ENCODE measurements at regions not wholly inside any gene's neighbourhood (a gene's known extent, or its start where the extent isn't known, plus 50 kb on each side); places are given as distances from the start of the nearest gene placed in this dataset.

- FAIRE-seq: no peak
- no peak for DNase-seq
- H3K4me3 ChIP-seq (ENCODE audit: low read length in 3 of 3): no peak overlapping the region
- H3K36me3 ChIP-seq (ENCODE audit: control insufficient read depth in 2 of 3, insufficient read depth in 3 of 3, low read length in 3 of 3): no peaks in the 10 kb centered on the region
- H3K9ac ChIP-seq (ENCODE audit: low read length in 3 of 3): no peak overlapping the region
- H3K9me3 ChIP-seq (ENCODE audit: control insufficient read depth in 2 of 3, insufficient read depth in 1 of 3, low read length in 3 of 3): peaks cover 0 to 5% (median 4%) of the 10 kb centered on the region in 3 donors
- intact Hi-C loops (cut with DNase I): no loop called here
- no peaks in the 10 kb centered on the region for H3K27me3 ChIP-seq (ENCODE audit: control insufficient read depth, insufficient read depth, low read length)
- TF ChIP-seq, protein P1, sequence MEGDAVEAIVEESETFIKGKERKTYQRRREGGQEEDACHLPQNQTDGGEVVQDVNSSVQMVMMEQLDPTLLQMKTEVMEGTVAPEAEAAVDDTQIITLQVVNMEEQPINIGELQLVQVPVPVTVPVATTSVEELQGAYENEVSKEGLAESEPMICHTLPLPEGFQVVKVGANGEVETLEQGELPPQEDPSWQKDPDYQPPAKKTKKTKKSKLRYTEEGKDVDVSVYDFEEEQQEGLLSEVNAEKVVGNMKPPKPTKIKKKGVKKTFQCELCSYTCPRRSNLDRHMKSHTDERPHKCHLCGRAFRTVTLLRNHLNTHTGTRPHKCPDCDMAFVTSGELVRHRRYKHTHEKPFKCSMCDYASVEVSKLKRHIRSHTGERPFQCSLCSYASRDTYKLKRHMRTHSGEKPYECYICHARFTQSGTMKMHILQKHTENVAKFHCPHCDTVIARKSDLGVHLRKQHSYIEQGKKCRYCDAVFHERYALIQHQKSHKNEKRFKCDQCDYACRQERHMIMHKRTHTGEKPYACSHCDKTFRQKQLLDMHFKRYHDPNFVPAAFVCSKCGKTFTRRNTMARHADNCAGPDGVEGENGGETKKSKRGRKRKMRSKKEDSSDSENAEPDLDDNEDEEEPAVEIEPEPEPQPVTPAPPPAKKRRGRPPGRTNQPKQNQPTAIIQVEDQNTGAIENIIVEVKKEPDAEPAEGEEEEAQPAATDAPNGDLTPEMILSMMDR (IDR thresholded peaks at IDR 0.05; ENCODE audit: borderline replicate concordance, extremely low read depth, insufficient read depth): no peak
- H3K27ac ChIP-seq (ENCODE audit: low read depth in 2 of 2, low read length in 2 of 2): no peak overlapping the region
- H3K4me1 ChIP-seq (ENCODE audit: control insufficient read depth in 2 of 3, insufficient read depth in 2 of 3, low read depth in 1 of 3, low read length in 3 of 3): no peaks in the 10 kb centered on the region
These were observed 390.4 kb upstream of the CELF4 start for GRCh38 chr18:37956020-37956419.

DNA sequence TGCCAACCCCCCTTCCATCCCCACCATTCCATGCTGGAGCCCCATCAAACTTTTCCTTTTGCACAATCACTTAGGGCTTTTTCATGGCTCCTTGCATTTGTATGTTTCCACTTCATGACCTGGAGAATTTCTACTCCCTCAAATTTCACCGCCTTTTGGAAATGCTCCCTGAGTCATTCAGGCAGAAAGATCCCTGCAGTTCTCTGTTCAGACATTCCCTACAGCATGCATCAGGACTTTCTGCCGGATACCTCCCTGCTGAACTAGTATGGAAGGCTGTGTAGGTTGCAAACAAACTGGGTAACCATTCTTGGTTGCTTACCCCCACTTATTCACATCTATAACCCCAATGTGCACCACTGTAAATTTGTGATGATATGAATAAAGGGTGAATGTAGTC is 389.6 kb upstream of the CELF4 start:
- intact Hi-C loops (cut with DNase I): no loop called here
- DNase-seq: no peak
- FAIRE-seq: no peak
- peaks cover 0 to 5% (median 4%) of the 10 kb centered on the region in 3 donors for H3K9me3 ChIP-seq (ENCODE audit: control insufficient read depth in 2 of 3, insufficient read depth in 1 of 3, low read length in 3 of 3)
- no peaks in the 10 kb centered on the region for H3K27me3 ChIP-seq (ENCODE audit: control insufficient read depth, insufficient read depth, low read length)
- no peaks in the 10 kb centered on the region for H3K36me3 ChIP-seq (ENCODE audit: control insufficient read depth in 2 of 3, insufficient read depth in 3 of 3, low read length in 3 of 3)
- no peak overlapping the region for H3K4me3 ChIP-seq (ENCODE audit: low read length in 3 of 3)
- H3K27ac ChIP-seq (ENCODE audit: low read depth in 2 of 2, low read length in 2 of 2): no peak overlapping the region
- H3K9ac ChIP-seq (ENCODE audit: low read length in 3 of 3): no peak overlapping the region
- TF ChIP-seq, protein P1 (IDR thresholded peaks at IDR 0.05; ENCODE audit: borderline replicate concordance, extremely low read depth, insufficient read depth): no peak
- no peaks in the 10 kb centered on the region for H3K4me1 ChIP-seq (ENCODE audit: control insufficient read depth in 2 of 3, insufficient read depth in 2 of 3, low read depth in 1 of 3, low read length in 3 of 3)

GRCh38 chr18:37953876-37954275 is 388.3 kb upstream of the CELF4 start:
- TF ChIP-seq, protein P1 (IDR thresholded peaks at IDR 0.05; ENCODE audit: borderline replicate concordance, extremely low read depth, insufficient read depth): no peak
- no peak overlapping the region for H3K4me3 ChIP-seq (ENCODE audit: low read length in 3 of 3)
- no peaks in the 10 kb centered on the region for H3K4me1 ChIP-seq (ENCODE audit: control insufficient read depth in 2 of 3, insufficient read depth in 2 of 3, low read depth in 1 of 3, low read length in 3 of 3)
- H3K27me3 ChIP-seq (ENCODE audit: control insufficient read depth, insufficient read depth, low read length): no peaks in the 10 kb centered on the region
- no peak for FAIRE-seq
- H3K9me3 ChIP-seq (ENCODE audit: control insufficient read depth in 2 of 3, insufficient read depth in 1 of 3, low read length in 3 of 3): peaks cover 0 to 5% (median 4%) of the 10 kb centered on the region in 3 donors
- no peaks in the 10 kb centered on the region for H3K36me3 ChIP-seq (ENCODE audit: control insufficient read depth in 2 of 3, insufficient read depth in 3 of 3, low read length in 3 of 3)
- intact Hi-C loops (cut with DNase I): no loop called here
- no peak overlapping the region for H3K9ac ChIP-seq (ENCODE audit: low read length in 3 of 3)
- H3K27ac ChIP-seq (ENCODE audit: low read depth in 2 of 2, low read length in 2 of 2): no peak overlapping the region
- peak in 1 of 5 donors; percentile 3 for DNase-seq

GRCh38 chr18:37948471-37948870 is 382.9 kb upstream of the CELF4 start:
- FAIRE-seq: no peak
- H3K9me3 ChIP-seq (ENCODE audit: control insufficient read depth in 2 of 3, insufficient read depth in 1 of 3, low read length in 3 of 3): peaks cover 0 to 5% (median 4%) of the 10 kb centered on the region in 3 donors
- intact Hi-C loops (cut with DNase I): no loop called here
- DNase-seq: no peak
- H3K27ac ChIP-seq (ENCODE audit: low read depth in 2 of 2, low read length in 2 of 2): no peak overlapping the region
- no peaks in the 10 kb centered on the region for H3K27me3 ChIP-seq (ENCODE audit: control insufficient read depth, insufficient read depth, low read length)
- H3K4me3 ChIP-seq (ENCODE audit: low read length in 3 of 3): no peak overlapping the region
- H3K9ac ChIP-seq (ENCODE audit: low read length in 3 of 3): no peak overlapping the region
- TF ChIP-seq, protein P1 (IDR thresholded peaks at IDR 0.05; ENCODE audit: borderline replicate concordance, extremely low read depth, insufficient read depth): no peak
- no peaks in the 10 kb centered on the region for H3K36me3 ChIP-seq (ENCODE audit: control insufficient read depth in 2 of 3, insufficient read depth in 3 of 3, low read length in 3 of 3)
- H3K4me1 ChIP-seq (ENCODE audit: control insufficient read depth in 2 of 3, insufficient read depth in 2 of 3, low read depth in 1 of 3, low read length in 3 of 3): no peaks in the 10 kb centered on the region
